ENCODE measurements at regions not wholly inside any gene's neighbourhood (a gene's known extent, or its start where the extent isn't known, plus 50 kb on each side); places are given as distances from the start of the nearest gene placed in this dataset.
"Not testable (repeated sequence)": the region's sequence is repeated elsewhere in the genome, so short reads cannot be mapped to it uniquely, and the experiment has no call there.

DNA sequence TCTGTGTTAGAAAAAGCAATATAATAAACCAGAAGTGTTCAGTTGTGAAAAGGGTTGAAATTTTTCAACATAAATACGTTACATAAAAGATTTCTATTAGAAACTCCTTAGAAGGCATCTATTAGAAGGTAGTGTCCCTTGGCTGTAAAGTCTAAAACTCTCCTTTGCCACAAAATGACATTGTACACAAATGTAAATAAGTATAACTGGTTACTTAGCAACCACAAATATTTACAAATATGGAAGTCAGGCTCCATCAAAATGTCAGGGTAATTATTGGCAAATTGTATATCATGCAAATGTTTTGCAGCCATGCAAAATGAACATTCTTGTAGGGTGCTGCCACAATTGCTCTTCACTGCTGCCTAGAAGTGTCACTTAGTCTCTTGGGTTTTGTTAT, 419.1 kb upstream of the CDIN1 start:
- Histone ChIP-seq H3K4me3 (no peak overlapping the region), H3K27me3 (no peaks in the 10 kb centered on the region), H3K27ac (no peak overlapping the region), H3K9me3 (no peaks in the 10 kb centered on the region), H3K4me1 (no peaks in the 10 kb centered on the region), H3K36me3 (no peaks in the 10 kb centered on the region)
- intact Hi-C loops (cut with DNase I; ENCODE audit: low total_unique reads): no loop called here
- DNase-seq: no peak
- TF ChIP-seq, protein P1, sequence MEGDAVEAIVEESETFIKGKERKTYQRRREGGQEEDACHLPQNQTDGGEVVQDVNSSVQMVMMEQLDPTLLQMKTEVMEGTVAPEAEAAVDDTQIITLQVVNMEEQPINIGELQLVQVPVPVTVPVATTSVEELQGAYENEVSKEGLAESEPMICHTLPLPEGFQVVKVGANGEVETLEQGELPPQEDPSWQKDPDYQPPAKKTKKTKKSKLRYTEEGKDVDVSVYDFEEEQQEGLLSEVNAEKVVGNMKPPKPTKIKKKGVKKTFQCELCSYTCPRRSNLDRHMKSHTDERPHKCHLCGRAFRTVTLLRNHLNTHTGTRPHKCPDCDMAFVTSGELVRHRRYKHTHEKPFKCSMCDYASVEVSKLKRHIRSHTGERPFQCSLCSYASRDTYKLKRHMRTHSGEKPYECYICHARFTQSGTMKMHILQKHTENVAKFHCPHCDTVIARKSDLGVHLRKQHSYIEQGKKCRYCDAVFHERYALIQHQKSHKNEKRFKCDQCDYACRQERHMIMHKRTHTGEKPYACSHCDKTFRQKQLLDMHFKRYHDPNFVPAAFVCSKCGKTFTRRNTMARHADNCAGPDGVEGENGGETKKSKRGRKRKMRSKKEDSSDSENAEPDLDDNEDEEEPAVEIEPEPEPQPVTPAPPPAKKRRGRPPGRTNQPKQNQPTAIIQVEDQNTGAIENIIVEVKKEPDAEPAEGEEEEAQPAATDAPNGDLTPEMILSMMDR (IDR thresholded peaks at IDR 0.05): no peak
- TF ChIP-seq POLR2A (IDR thresholded peaks at IDR 0.05): no peak

DNA sequence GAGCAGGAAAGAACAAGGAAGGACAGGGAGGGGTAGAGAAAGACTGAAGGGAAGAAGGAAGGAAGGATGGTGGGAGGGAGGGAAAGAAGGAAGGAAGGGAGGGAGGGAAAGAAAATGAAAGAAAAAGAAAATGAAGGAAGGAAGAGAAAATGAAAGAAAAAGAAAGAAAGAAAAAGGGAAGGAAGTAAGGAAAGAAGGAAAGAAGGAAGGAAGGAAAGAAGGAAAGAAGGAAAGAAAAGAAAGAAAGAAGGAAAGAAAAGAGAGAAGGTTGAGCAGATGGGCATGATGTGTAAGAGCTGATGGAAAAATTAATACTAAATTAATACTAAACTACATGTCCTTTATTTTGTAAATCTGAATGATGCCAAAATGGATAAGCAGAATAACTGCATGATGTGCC, 418.3 kb upstream of the CDIN1 start:
- H3K4me3 ChIP-seq: no peak overlapping the region
- no peaks in the 10 kb centered on the region for H3K27me3 ChIP-seq
- no peaks in the 10 kb centered on the region for H3K36me3 ChIP-seq
- no peaks in the 10 kb centered on the region for H3K4me1 ChIP-seq
- no peak overlapping the region for H3K27ac ChIP-seq
- H3K9me3 ChIP-seq: no peaks in the 10 kb centered on the region
- no peak for DNase-seq
- TF ChIP-seq, protein P1 (IDR thresholded peaks at IDR 0.05): no peak
- no peak for TF ChIP-seq POLR2A (IDR thresholded peaks at IDR 0.05)
- intact Hi-C loops (cut with DNase I; ENCODE audit: low total_unique reads): no loop called here

DNA sequence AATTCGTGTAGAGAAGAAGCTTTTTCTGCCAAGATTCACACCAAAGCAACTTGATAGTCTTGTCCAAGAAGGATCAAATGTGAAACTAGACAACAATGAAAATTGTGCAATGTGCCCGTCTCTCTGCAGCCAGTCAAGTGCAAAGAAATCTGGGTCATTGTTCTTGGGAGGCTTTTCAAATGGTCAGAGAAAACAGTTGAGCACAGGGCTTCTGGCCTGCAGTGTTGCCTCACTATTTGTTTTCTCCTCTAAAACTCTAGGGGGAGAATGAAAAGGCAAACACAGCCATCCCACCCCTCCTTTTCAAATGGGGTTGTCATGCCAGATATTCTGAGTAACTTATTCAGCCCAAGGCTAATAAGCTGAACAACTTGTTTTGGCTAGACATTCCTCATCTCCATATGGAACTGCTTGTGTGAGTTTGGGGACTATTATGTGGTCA, 417.6 kb upstream of the CDIN1 start:
- no peaks in the 10 kb centered on the region for H3K36me3 ChIP-seq
- intact Hi-C loops (cut with DNase I; ENCODE audit: low total_unique reads): no loop called here
- no peaks in the 10 kb centered on the region for H3K9me3 ChIP-seq
- no peak overlapping the region for H3K4me3 ChIP-seq
- TF ChIP-seq, protein P1 (IDR thresholded peaks at IDR 0.05): no peak
- TF ChIP-seq POLR2A (IDR thresholded peaks at IDR 0.05): no peak
- H3K4me1 ChIP-seq: no peaks in the 10 kb centered on the region
- H3K27me3 ChIP-seq: no peaks in the 10 kb centered on the region
- H3K27ac ChIP-seq: no peak overlapping the region
- DNase-seq: no peak

DNA sequence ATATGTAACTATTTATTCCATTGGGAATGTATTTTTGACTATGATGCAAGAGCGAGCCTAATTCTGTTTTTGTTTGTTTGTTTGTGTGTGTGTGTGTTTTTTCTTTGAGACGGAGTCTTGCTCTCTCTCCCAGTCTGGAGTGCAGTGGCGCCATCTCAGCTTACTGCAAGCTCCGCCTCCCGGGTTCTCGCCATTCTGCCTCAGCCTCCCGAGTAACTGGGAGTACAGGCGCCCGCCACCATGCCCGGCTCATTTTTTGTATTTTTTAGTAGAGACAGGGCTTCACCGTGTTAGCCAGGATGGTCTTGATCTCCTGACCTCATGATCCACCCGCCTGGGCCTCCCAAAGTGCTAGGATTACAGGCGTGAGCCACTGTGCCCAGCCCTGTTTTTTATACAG, 415.4 kb upstream of the CDIN1 start:
- H3K4me3 ChIP-seq; H3K27me3 ChIP-seq; H3K27ac ChIP-seq; H3K9me3 ChIP-seq; H3K36me3 ChIP-seq; H3K4me1 ChIP-seq; intact Hi-C loops (cut with DNase I; ENCODE audit: low total_unique reads); DNase-seq: not testable (repeated sequence)

DNA sequence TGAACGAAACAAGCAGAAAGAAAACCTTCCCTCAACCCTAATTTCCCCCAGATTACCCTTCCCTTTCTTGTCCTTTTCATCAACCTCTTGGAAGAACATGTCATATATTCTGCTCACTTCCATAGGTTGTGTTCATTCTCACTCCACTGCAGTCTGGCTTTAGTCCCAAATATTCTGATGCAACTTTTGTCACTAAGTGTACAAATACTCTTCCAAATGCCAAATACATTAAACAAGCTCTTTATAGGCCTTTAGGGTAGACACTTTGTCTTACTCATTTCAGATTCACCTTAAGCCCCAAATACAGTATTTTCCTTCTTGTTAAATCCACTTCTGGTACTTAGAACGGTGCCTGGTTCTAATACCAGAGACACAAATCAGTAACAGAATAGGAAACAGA, 406.5 kb upstream of the CDIN1 start:
- no peak for TF ChIP-seq POLR2A (IDR thresholded peaks at IDR 0.05)
- TF ChIP-seq, protein P1 (IDR thresholded peaks at IDR 0.05): no peak
- H3K36me3 ChIP-seq: no peaks in the 10 kb centered on the region
- DNase-seq: no peak
- no peak overlapping the region for H3K4me3 ChIP-seq
- H3K27ac ChIP-seq: no peak overlapping the region
- peaks cover 0 to 2% of the 10 kb centered on the region in 2 donors for H3K4me1 ChIP-seq
- intact Hi-C loops (cut with DNase I; ENCODE audit: low total_unique reads): no loop called here
- no peaks in the 10 kb centered on the region for H3K27me3 ChIP-seq
- no peaks in the 10 kb centered on the region for H3K9me3 ChIP-seq

DNA sequence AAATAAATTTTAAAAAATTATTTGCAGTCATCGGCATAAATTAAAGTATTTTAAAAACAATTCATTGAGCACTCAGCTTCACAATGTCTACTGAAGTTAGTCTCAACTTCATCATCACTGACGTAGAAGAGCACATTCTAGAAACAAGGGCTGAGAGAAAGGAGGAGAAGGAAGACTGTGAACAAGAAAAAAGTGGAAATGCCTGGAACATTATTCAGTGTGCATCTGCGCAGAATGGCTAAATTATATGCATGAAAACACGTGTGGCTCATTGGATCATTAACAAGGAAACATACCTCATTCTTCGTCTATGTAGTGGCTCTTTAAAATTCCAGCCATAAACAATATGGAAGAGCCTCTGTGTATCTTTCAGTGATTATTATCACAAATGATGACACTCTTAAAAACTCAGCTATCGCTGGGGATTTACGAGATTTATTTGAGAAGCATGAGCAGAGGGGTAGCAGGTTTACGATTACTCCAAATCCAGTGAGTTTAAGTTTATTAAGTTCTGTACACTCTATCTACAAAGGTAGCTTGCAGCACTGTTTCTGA, 404.2 kb upstream of the CDIN1 start:
- H3K27me3 ChIP-seq: no peaks in the 10 kb centered on the region
- DNase-seq: no peak
- H3K4me1 ChIP-seq: peaks cover 0 to 2% of the 10 kb centered on the region in 2 donors

More for the DNA sequence above, 404.2 kb upstream of the CDIN1 start:
- no peaks in the 10 kb centered on the region for H3K9me3 ChIP-seq
- no peaks in the 10 kb centered on the region for H3K36me3 ChIP-seq
- no peak for TF ChIP-seq POLR2A (IDR thresholded peaks at IDR 0.05)
- TF ChIP-seq, protein P1 (IDR thresholded peaks at IDR 0.05): no peak
- H3K27ac ChIP-seq: no peak overlapping the region
- no peak overlapping the region for H3K4me3 ChIP-seq
- intact Hi-C loops (cut with DNase I; ENCODE audit: low total_unique reads): no loop called here
